Tibial artery (tissue), 4 donors: ENCODE measurements at regions not wholly inside any gene's neighbourhood (a gene's known extent, or its start where the extent isn't known, plus 50 kb on each side); places are given as distances from the start of the nearest gene placed in this dataset.

Source experiments
- DNase-seq, 2 donors: peaks; one replicate each; pipeline ENCODE4 v3.0.0-alpha.2; 2019
- H3K27ac ChIP-seq, 2 donors: fragments of 200-600 bp; sonication (generic) in 1 of 2; 1 replicate in 1 of 2; 2 replicates in 1 of 2; pipeline ENCODE4 v1.5.1; 2018 to 2019; ENCODE audit warnings: mild to moderate bottlenecking in 1 of 2
- H3K27me3 ChIP-seq, 2 donors: fragments of 200-600 bp; sonication (generic) in 1 of 2; one replicate each; pipeline versions ENCODE4 v1.5.1 to v1.6.0; 2016 to 2019
- H3K36me3 ChIP-seq, 3 donors: fragments of 200-600 bp; sonication (generic) in 2 of 3; one replicate each; pipeline ENCODE4 v1.5.1; 2016 to 2019; ENCODE audit warnings: mild to moderate bottlenecking in 2 of 3
- H3K4me1 ChIP-seq, 4 donors: fragments of 200-600 bp; sonication (generic) in 2 of 4; 1 replicate in 3 of 4; 2 replicates in 1 of 4; pipeline ENCODE4 v1.5.1; 2016 to 2019
- H3K4me3 ChIP-seq, 2 donors: fragments of 200-600 bp; sonication (generic) in 1 of 2; 1 replicate in 1 of 2; 2 replicates in 1 of 2; pipeline ENCODE4 v1.5.1; 2018 to 2019; ENCODE audit warnings: mild to moderate bottlenecking in 2 of 2
- H3K9me3 ChIP-seq, 3 donors: fragments of 200-600 bp; sonication (generic) in 1 of 3; one replicate each; pipeline ENCODE4 v1.5.1; 2016 to 2019
- CTCF ChIP-seq, 2 experiments: fragments of 200-600 bp in 1 of 2; fragments of 450-650 bp in 1 of 2; IDR thresholded peaks; one replicate each; pipeline ENCODE4 v1.5.1; 2017 to 2019; ENCODE audit warnings: antibody characterized with exemption in 2 of 2, mild to moderate bottlenecking in 1 of 2, moderate library complexity in 1 of 2
- intact Hi-C: fragments of 100-400 bp; cut with DNase I; formaldehyde crosslinking; loops from one replicate; pipeline ENCODE4 v1.15.0; 2023; ENCODE audit warnings: low total_unique reads

- H3K27me3 ChIP-seq: no peaks in the 10 kb centered on the region
- H3K4me1 ChIP-seq: peaks cover 0 to 18% (median 9%) of the 10 kb centered on the region in 4 donors
- no peak for DNase-seq
- intact Hi-C loops: loop anchor here (10.0 kb wide), 1 partner anchor 75 kb away; the partner anchor contains the start of gene ME3
- TF ChIP-seq CTCF (IDR thresholded peaks at IDR 0.05): no peak
- H3K4me3 ChIP-seq: no peak overlapping the region
- no peak overlapping the region for H3K27ac ChIP-seq
- H3K36me3 ChIP-seq: no peaks in the 10 kb centered on the region
- no peaks in the 10 kb centered on the region for H3K9me3 ChIP-seq
Observed at GRCh38 chr11:86749821-86750401, 50.4 kb upstream of the PRSS23 start.

GRCh38 chr11:86749376-86749775 lies 51.0 kb upstream of the PRSS23 start:
- TF ChIP-seq CTCF (IDR thresholded peaks at IDR 0.05): no peak
- Histone ChIP-seq H3K9me3 (no peaks in the 10 kb centered on the region), H3K27me3 (no peaks in the 10 kb centered on the region), H3K4me1 (peaks cover 0 to 21% (median 9%) of the 10 kb centered on the region in 4 donors), H3K36me3 (no peaks in the 10 kb centered on the region), H3K4me3 (no peak overlapping the region), H3K27ac (no peak overlapping the region)
- DNase-seq: no peak
- intact Hi-C loops: loop anchor here (10.0 kb wide), 1 partner anchor 75 kb away; the partner anchor contains the start of gene ME3

DNA sequence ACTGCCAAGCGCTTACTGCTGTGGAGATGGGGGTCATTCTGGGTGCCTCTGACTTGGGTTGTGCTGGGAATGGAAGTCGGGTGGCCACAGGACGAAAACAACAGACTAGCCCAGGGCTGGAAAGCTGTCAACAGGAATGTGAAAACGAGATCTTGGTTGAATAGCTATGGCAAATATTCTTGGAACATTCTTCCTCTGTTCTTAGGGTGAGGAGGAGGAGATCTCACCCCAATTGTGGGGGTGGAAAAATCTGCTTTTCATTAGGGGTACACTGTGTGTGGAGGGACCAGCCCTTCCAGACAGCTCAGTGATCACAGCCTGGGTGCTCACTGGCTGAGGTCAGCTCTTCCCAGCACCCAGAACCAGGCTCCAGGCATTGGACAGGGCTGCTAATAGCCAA lies 52.0 kb upstream of the PRSS23 start:
- peak overlapping the region; percentile 1 to 3 for H3K27ac ChIP-seq
- H3K4me1 ChIP-seq: peaks cover 0 to 32% (median 15%) of the 10 kb centered on the region in 4 donors
- TF ChIP-seq CTCF (IDR thresholded peaks at IDR 0.05): no peak
- H3K9me3 ChIP-seq: no peaks in the 10 kb centered on the region
- no peaks in the 10 kb centered on the region for H3K27me3 ChIP-seq
- H3K4me3 ChIP-seq: no peak overlapping the region
- intact Hi-C loops: loop anchor here (10.0 kb wide), 1 partner anchor 73 kb away; the partner anchor contains the start of gene ME3
- H3K36me3 ChIP-seq: no peaks in the 10 kb centered on the region
- DNase-seq: no peak

GRCh38 chr11:86747801-86748200 lies 52.5 kb upstream of the PRSS23 start:
- no peak for TF ChIP-seq CTCF (IDR thresholded peaks at IDR 0.05)
- Histone ChIP-seq H3K9me3 (no peaks in the 10 kb centered on the region), H3K4me3 (no peak overlapping the region), H3K36me3 (no peaks in the 10 kb centered on the region), H3K27ac (peak overlapping the region; percentile 1 to 3), H3K27me3 (no peaks in the 10 kb centered on the region), H3K4me1 (peaks cover 0 to 37% (median 20%) of the 10 kb centered on the region in 4 donors)
- no peak for DNase-seq
- intact Hi-C loops: loop anchor here (10.0 kb wide), 1 partner anchor 73 kb away; the partner anchor contains the start of gene ME3

DNA sequence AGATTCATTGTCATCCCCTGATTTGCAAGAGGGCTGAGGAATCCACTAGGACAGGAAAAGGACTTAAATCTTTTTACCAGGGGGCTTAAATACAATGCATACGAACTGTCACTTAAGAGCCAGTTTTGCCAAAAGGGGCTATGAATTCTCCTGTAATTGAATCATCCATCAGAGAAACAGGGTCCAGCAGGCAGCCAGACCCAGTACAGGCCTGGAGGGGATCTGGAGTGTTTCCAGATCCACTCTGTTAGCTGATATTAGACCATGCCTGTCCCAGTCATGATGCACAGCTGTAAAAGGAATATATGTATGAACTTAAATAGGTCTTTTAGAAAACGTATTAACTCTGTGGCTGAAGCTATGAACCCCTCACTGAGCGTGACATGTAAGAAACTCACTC lies 53.8 kb upstream of the PRSS23 start:
- no peak for DNase-seq
- intact Hi-C loops: loop anchor here (10.0 kb wide), 1 partner anchor 72 kb away; the partner anchor contains the start of gene ME3
- Histone ChIP-seq H3K4me1 (peaks cover 0 to 50% (median 32%) of the 10 kb centered on the region in 4 donors), H3K36me3 (no peaks in the 10 kb centered on the region), H3K27me3 (no peaks in the 10 kb centered on the region), H3K27ac (no peak overlapping the region), H3K4me3 (no peak overlapping the region), H3K9me3 (no peaks in the 10 kb centered on the region)
- no peak for TF ChIP-seq CTCF (IDR thresholded peaks at IDR 0.05)
